AG09319 (cell line): ENCODE measurements at regions not wholly inside any gene's neighbourhood (a gene's known extent, or its start where the extent isn't known, plus 50 kb on each side); places are given as distances from the start of the nearest gene placed in this dataset.

Experiments
- DNase-seq: peaks from one replicate; pipeline ENCODE4 v3.0.0-alpha.2; 2010; ENCODE audit warnings: low read depth; ENCODE audit errors: extremely low read depth
- TF ChIP-seq, protein P1 (sequence below): IDR thresholded peaks from 2 replicates; pipeline ENCODE4 v1.5.1; 2011; ENCODE audit warnings: low read depth, mild to moderate bottlenecking, inconsistent platforms, low read length, moderate library complexity

DNA sequence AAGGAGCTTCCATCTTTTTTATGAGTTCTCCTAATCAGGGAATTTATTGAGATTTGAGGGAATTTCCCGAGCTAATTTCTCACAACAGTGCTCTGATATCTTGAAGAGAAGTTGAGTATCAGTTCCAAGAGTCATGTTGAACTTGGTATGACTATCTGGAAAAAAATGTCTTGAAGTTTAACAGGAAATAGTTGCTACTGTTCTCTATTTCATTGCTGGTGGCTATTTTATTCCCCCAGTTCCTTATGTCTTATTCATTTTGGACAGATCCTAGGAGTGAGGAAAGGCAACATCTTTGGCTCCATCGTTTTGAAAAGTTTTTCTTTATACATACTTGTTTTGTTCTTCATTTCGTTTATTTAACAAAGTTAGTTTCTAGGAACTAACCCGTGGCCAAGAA, 307.8 kb upstream of the AGTR1 start:
- no peak for DNase-seq
- TF ChIP-seq, protein P1, sequence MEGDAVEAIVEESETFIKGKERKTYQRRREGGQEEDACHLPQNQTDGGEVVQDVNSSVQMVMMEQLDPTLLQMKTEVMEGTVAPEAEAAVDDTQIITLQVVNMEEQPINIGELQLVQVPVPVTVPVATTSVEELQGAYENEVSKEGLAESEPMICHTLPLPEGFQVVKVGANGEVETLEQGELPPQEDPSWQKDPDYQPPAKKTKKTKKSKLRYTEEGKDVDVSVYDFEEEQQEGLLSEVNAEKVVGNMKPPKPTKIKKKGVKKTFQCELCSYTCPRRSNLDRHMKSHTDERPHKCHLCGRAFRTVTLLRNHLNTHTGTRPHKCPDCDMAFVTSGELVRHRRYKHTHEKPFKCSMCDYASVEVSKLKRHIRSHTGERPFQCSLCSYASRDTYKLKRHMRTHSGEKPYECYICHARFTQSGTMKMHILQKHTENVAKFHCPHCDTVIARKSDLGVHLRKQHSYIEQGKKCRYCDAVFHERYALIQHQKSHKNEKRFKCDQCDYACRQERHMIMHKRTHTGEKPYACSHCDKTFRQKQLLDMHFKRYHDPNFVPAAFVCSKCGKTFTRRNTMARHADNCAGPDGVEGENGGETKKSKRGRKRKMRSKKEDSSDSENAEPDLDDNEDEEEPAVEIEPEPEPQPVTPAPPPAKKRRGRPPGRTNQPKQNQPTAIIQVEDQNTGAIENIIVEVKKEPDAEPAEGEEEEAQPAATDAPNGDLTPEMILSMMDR: no peak

DNA sequence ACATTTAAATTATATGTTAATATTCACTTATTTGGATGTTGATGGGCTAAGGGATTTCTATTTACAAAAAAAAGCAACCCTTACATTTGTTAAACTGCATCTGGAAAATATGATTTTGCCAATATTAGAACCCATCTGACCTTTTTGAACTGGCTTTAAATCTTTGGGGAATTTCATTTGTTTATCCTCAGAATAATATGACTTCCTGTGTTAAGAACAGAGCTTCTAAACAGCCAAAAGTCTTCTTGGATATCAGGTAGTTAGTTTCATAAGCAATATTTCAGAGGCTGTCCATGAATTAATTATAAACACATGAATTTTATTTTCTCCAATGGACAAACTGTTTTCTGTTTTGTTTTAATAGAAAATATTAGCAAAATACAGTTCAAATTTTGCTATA, 301.9 kb upstream of the AGTR1 start:
- TF ChIP-seq, protein P1: no peak
- DNase-seq: no peak

DNA sequence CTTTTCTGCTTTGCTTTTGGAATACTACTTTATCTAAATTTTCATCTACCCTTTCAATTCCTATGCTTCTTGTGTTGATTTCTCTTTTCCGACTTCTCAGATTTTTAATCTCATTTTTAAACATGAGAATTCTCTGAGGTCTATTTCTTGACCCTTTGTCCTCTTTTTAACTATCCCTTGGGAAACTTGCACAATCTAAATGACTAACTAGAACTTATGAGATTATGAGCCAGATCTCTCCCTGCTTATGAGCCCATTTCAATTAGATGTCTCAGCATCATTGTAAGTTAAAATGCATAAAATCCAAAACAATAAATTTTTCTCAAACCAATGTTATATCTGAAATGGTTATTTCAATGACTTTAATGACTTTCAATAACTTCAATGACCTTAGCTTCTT, 296.9 kb upstream of the AGTR1 start:
- no peak for DNase-seq
- TF ChIP-seq, protein P1: no peak

DNA sequence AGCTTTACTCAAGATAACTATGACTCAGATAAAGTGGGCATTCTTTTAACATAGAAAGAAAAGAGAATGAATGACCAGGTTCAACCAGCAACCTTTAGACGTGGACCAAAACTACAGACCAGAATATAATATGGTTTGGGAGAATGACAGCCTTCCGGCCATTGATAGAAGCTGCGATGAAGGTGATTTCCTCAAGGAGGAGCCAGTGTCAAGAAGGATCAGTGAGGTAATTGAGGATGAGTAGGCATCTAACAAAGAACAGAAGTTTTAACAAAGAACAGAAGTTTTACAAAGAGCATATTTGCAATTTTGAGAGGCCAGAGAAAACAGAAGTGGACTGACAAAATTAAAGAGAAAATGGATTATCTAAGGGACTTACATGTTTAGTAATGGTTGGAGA, 289.0 kb upstream of the AGTR1 start:
- TF ChIP-seq, protein P1: no peak
- no peak for DNase-seq

DNA sequence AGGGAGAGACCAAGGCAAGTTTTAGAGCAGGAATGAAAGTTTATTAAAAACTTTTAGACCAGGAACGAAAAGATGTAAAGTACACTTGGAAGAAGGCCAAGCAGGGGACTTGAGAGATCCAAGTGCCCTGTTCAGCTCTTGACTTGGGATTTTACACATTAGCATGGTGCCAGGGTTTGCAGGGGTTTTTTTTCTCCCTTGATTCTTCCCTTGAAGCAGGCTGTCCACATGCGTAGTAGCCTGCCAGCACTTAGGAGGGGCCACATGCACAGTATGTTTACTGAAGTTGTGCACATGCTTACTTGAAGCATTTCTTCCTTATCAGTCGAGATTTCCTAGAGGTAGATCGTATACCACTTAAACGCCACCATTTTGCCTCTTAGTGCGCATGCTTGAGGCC, 277.5 kb upstream of the AGTR1 start:
- TF ChIP-seq, protein P1: no peak
- DNase-seq: no peak

DNA sequence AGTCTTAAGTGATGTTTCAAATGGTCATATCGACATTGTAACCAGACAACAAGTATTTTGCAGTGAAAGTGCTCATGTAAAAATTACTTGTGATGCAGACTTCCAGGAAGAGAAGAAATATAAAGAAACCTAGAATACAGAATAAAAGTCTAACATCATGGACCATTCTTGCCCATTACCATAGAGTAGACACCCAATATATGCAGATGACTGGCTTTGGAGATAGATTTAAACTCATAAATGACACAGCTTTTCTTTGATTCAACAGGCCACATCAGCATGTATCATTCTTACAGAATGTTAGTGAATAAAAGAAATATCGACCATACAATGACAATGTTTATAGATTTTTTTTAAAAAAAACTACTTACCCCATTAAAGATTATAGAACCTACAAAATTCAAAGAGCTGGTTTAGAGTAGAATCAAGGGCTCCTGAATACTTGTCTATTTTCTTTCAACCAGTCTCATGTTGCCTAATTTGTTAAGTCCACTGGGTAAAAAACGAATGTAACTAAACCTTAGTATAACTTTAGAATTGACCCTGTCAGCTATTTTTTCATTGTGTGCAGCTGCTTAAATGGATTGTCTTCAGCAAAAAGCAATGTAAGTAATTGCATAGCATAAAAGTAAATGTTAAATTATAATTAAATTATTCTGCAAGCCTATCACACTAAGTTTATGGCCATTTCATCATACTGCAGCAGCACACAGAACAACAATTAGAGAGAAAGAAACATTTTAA, 268.7 kb upstream of the AGTR1 start:
- TF ChIP-seq, protein P1: no peak
- DNase-seq: no peak

DNA sequence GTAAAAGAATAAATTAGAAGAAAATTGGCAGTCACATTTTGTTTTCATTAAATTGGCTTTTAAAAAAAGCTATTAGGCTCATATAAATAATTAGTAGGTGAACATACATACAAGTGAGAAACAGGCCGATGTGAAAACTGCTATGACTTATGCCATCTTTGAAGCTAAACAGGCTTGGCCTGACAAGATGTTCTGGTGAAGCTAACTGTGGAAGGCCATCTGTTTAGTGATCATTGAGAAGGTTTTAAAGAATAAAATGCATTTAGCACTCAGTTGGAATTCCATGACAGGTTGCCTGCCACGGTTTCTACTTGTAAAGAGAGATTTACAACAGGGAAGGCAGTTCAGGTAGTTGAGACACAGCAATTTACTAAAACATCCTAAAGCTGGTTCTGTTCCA, 264.0 kb upstream of the AGTR1 start:
- no peak for DNase-seq
- TF ChIP-seq, protein P1: no peak
